HG03457 (cell line): ENCODE measurements at regions not wholly inside any gene's neighbourhood (a gene's known extent, or its start where the extent isn't known, plus 50 kb on each side); places are given as distances from the start of the nearest gene placed in this dataset.

Experiments used
- ATAC-seq: cut with Tn5 transposase; IDR thresholded peaks from one replicate; pipeline ENCODE4 v1.9.1; 2021; ENCODE audit warnings: moderate number of reproducible peaks; ENCODE audit not compliant: unreplicated experiment

GRCh38 chr6:131382631-131383030 lies 190.4 kb upstream of the ARG1 start:
- ATAC-seq = no peak

- no peak for ATAC-seq
Measured at GRCh38 chr6:131383421-131384411, 189.3 kb upstream of the ARG1 start.

DNA sequence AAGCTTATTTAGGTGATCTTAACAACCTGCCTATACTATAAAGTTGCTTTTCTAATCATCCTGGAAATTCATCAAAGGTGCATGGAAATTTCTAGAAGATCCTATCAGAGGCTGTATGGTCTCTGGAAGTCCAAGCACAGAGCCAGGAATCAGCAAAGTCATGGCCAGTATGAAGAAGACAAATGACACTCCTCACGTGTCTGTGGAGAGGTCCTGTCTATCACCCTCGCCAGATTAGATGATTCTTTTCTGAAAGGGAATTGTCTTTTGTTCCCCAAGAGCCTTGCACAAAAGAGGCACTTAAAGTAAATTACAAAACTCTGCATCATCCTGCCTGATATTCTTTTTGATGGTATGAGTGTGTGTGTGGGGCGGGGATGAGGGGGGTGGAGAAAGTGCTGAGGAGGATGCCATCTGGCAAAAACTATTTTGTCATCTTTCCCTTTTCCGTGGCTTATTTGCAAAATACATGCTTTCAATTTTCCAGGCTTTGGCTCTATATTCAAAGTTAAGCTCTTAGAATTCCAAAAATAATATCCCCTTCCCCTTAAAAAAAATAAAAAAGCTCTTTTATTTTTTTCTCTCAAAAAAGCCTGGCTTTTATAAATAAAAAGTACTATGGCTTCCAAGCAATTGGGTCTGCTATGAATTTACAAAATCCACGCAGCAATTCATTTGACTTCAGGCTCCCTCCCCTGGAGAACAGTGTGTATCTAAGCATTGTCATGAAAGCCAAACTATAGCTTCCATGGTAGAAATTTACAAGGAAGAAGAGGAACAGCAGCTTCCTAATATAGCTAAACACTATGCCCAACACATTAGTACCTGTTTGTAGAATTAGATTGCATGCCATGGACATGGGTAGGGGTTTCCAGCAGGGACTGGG lies 185.2 kb upstream of the ARG1 start:
- no peak for ATAC-seq

DNA sequence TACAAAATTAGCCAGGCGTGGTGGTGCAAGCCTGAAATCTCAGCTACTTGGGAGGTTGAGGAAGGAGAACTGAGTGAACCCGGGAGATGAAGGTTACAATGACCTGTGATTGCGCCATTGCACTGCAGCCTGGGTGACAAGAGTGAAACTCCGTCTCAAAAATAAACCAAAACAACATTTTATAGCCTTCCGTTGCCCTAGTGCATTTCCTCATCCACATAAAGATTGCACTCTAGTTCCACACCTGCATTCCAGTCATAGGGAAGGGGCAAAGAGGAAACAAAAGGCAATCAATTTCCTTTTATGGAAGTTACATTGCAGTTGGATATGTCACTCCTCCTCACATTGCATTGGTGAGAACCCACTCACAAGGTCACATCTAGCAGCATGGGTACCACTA lies 182.7 kb upstream of the ARG1 start:
- ATAC-seq = no peak

DNA sequence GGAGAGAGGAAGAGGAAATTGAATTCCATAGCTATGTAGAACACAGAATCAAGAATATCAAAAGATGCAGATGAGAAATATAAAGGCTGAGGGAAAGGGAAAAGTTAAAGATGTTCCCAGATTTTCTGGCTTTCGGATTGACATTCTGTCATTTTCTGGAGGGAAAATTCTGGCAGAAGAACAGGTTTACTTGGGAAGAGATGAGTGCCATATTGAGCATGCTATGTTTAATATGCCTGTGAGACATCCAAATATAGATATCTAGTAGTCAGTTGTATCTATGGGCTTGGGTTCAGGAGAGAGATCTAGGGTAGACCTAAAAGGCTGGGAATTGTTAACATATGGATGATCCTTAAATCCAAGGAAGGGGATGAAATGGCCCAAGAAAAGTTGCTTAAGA lies 181.9 kb upstream of the ARG1 start:
- ATAC-seq = no peak

DNA sequence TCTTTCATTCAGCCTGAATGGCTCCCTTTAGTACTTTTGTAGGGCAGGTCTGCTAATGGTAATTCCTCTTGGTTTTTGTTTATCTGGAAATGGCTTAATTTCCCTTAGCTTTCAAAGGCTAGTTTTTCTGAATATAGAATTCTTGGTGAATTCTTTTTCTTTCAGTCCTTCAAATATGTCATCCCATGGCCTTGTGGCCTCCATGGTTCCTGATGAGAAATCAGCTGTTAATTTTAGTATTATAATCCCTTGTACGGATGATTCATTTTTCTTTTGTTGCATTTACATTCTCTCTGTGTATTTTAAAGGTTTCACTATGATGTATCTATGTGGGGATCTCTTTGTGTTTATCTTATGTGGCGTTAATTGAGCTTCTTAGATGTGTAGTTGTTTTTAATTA lies 179.6 kb upstream of the ARG1 start:
- ATAC-seq = no peak

DNA sequence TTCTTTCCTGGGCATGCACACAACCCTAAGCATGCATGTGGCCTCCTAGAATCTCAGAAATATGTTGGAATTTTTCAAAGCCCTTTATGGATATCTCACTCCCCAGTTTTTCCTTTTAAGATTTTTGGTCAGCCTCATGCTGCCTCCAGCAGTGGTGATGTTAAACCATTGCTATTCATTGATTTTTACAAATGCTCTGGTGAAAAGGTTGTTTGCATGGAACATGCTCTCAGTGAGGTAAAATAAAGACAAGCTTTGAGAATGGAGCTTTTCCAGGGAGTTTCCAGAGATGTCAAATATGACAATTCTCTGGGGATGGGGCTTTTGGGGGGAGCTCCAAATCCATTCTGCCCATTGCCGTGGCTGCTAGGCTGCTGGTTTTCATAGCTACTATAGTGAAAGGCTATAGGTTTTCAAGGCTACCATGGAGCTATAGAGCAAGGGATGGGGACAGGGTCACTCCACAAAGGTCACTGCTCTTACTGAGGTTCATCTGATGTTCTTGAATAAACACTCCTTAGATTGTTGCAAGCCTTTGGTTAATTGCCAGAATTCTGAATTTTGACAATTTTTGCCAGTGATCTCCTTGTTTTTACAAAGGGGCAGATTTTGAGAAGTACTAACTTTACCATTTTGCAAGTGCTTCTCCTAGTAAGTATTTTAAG lies 178.1 kb upstream of the ARG1 start:
- no peak for ATAC-seq

DNA sequence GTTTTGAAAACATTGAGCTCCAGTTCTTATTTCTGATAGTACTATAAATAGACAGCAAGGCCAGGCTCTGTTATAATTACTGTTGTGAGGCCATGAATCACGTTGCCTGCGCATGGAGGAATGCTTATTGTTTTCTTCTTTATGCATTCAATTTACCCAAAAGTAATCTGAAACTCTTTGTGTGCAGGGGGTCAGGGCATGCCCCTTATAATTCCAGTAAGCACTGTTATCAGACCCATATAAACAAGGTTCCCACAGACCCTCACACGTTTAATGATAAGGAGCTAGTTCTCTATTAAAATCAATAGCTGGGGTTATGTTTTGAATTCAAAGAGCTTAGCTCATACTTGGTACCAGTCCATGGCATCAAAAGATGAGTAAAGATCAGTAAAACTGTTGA lies 174.8 kb upstream of the ARG1 start:
- no peak for ATAC-seq

- ATAC-seq = no peak
Measured at GRCh38 chr6:131399433-131399832, 173.6 kb upstream of the ARG1 start.

- ATAC-seq = no peak
Measured at GRCh38 chr6:131400054-131400778, 172.8 kb upstream of the ARG1 start.

GRCh38 chr6:131400779-131401496 lies 172.1 kb upstream of the ARG1 start:
- no peak for ATAC-seq

GRCh38 chr6:131408811-131409210 lies 164.2 kb upstream of the ARG1 start:
- ATAC-seq = no peak

DNA sequence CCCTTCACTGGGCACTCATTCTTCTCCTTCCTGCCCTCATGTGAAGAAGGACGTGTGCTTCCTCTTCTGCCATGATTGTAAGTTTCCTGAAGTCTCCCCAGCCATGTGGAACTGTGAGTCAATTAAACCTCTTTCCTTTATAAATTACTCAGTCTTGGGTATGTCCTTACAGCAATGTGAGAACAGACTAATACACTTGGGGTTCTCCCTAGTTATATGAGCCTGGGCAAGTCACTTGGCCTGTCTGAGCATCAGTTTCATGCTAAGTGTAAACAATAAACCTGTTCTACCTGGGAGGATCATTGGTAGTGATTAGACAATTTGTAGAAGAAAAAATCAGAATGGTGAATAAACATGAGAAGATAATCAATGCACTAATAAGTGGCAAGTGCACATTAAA lies 162.2 kb upstream of the ARG1 start:
- no peak for ATAC-seq

DNA sequence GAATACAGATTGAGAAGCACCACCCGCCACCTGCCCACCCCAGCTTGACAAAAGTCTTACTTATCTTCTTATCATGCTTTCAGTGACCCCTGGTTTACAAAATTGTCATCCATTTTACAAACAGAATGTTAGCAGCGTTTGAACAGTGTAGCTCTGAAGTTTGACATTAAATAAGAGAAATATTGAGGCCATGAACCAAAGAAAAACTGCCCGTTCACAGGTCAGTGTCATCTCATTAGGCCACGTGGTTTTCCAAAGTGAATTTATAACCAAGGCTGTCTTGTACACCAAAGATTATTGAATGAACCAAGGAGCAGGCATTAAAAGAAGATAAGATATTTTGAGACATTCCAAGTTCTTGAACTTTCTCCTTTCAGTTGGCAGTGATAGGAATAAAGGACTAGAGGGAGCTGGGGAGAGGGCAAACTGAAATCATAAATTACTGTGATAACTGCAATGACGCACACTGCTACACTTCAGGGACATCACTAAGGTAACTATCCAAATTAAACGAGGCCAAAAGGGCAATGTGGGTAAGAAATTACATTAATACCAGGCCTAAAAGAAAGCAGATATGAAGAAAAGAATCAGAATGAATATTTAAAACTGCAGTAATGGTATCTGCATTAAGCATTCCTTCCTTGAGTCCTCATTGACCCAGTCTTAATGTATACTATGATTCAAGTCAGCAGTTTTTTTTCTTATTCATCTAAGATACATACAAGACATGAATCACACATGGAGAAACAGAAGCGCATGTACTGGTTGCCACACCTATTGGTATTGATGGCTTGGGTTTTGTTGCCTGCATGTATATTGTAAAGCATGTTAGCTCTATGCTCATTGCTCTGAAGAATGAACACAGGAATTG lies 159.8 kb upstream of the ARG1 start:
- ATAC-seq = no peak

- ATAC-seq = no peak
Measured at GRCh38 chr6:131413831-131414191, 159.2 kb upstream of the ARG1 start.

DNA sequence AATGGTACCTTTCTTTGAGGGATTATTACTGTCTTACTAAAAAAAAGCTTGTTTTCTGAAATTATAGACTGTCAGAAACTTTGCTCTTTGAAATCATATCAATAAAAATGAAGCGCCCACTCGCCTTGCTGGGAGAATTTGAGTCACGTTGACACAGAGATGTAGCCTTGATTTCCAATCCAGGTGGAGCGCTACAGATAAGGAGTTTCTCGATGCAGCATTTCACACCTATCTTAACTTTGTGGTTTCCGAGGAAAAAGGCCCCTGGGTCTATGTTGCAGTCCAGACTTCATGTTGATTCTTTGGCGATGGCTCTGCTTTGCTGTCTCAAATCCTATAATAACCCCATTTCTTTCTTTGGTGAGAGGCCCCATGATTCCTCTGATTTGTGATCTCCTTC lies 158.1 kb upstream of the ARG1 start:
- no peak for ATAC-seq

DNA sequence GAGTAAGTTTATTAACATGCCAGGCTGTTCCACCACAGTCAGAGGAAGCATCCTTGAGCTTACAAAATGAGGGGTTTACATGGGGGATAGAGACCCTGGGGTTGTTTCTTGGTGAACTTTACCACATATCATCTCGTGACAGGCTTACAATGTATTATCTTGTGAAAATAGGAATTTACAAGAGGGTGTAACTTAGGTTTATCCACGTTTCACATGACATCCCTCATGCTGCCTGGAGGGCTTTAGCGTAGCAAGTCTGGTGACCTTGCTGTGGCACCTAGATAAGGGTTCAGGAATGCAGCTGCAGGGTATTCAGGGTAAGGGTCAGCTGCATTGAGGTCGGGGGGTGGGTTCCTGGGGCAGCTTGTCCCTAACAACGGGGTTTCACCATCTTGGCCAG lies 154.6 kb upstream of the ARG1 start:
- ATAC-seq = no peak

- no peak for ATAC-seq
Measured at GRCh38 chr6:131419702-131420101, 153.3 kb upstream of the ARG1 start.

DNA sequence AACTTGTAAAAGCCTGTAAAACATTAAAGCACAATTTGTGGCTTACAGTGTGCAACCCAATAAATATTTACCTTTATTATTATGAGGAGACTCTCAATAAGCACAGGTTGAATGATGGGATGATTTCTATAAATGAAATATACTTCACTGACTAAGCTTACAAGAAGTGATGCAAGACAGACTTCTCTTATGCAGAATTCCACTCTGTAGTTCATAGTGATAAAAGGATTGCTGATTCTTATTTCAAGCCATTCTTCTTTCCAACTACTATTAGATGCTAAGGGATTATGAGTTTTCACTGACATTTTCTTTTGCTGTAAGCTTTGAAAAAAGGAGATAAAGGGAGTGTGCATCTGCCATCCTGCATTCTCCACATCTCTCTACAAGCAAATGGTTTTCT lies 149.0 kb upstream of the ARG1 start:
- no peak for ATAC-seq
